ENCODE measurements at regions not wholly inside any gene's neighbourhood (a gene's known extent, or its start where the extent isn't known, plus 50 kb on each side); places are given as distances from the start of the nearest gene placed in this dataset.

DNA sequence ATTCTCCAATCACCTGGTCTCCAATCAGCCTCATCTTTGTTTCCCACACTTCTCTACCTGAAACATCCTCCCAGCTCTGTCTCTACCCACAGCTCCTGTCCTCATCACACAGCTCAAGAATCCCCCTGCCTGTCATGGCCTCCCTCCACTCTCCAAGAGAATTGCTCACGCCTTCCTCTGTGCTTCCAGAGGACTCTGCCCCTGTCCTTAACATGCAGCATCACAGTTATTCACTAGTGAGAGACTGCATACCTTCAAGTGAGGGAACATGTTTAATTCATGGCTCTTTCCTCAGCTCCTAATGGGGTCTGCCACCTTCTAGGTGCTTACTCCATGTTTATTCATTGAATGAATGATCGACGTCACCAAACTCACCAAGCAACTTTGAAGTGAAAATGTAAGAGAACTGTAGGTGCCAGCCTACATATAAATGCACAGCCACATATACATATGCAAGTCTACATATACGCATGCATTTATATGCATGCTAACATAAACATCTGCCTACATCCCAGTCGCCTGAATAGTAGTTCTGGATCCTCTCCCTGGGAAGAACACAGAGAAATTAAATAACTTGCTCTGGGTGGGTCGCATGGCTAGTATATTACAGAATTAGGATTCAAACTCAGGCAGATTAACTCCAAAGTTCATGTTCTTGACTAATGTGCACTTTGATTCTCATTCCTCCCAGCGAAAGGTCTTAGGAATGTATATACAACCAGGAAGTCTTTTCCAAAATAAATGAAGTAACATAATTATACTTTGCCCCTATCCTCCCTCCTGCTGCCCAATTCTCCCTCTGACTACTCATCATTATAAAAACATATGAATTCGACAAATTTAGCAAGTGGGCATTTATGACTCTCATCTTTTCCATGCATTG, 295.6 kb downstream of the MAFB start:
- DNase-seq (ENCODE audit: low read depth in 3 of 3) = no peak

DNA sequence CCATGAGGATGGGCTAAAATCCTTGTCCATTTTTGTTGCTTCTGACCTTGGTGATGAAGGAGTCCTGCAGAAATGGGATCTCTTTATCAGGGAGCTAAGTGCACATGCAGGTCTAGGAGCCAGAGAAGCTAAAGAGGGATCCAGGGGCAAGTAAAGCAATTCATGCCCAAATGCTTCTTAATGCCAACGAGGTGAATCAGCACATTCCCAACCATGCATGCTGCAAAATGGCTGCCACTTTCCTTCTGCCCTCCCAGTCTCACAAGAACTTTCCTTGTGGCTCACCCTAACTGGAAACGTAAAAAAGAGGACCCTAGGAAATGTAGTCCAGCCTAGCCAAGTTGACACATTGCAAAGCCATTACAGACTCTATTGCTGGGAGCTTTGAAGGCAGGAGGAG, 298.4 kb downstream of the MAFB start:
- no peak for DNase-seq (ENCODE audit: low read depth in 3 of 3)

DNA sequence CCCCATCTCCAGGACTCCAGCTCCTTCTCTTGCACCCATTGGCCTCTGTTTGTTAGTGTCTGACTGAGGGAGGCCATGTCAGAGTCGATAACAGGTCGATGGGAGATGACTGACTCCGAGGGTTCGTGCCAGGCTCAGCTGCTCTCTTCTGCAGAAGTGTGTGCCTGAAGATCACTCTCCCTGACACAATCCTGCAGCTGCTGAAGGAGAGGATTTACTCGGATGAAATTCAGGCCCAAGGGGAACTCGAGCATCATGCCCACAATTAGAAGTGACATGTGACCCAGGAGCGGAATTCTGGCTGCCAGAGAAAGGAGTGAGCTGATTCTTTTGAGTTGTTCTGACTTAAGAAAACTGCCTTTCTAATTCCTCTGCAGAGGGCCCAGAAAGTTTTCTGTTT, 318.2 kb downstream of the MAFB start:
- DNase-seq (ENCODE audit: low read depth in 3 of 3) = no peak

DNA sequence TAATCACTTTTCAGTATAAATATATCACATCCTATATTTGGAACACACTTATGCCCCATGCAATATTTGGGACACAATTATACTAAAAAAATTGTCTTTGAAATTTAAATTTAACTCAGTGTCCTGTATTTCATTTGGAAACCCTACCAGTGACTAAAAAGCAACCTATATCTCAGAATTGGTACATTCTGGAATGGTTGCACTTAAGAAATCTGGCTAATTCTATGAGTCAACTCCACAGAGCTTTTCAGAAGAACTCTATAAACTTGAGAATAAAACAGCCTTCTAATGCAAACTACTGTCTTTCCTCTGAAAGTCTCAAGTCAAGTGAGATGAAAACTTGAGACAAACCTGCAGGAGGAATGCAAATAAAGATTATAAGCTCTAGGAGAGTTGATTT, 320.2 kb downstream of the MAFB start:
- DNase-seq (ENCODE audit: low read depth in 3 of 3) = no peak

DNA sequence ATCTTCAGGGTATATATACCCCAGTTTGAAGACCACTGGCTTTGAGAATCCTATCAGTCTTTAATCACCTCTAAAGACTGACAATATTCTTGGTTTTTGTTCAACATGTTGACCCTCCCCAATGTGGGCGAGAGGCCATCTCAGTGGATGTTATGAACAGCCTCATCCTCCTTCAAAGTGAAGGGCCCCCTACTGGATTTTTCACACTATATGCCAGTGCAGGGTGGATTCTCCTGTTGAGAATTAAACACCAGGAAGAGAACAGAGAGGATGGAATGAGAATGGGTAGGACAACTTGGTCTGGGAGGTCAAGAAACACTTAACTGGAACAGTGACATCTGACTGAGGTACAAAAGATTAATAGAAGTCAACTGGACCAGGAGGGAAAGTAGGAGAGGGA, 327.1 kb downstream of the MAFB start:
- DNase-seq (ENCODE audit: low read depth in 3 of 3) = no peak

DNA sequence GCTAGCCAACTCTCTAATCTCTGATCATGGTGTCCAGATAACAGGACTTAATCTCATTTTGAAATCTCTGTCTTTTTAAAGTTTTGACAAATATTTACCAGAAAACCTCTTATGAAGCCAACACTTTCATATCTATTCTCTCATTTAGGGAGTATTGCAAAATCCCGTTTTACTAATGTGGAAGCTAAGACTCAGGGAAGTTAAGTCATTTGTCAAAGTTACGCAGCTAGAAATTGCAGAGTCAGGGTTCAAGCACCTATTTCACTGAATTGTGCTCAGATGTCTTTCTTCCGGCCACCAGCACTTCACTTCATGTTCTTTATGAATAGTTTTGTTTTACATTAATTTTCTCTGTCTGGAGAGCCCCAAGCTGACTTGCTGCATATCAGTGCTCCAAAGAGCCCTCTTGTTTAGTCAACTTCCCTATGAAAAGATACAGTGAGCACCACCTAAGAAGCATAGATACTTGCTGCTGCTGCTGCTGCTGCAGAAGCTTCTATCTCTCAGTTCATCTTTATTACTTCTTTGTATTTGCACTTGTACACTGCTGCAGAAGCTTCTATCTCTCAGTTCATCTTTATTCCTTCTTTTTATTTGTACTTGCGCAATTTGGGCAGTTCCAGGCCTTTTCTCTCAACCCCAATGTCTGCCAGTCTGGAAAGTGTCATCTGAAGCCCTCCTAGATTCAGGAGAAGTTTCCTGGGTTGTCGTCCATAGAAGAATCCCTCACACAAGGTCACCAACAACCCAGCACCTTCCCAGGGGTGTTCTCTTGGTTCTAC, 329.7 kb downstream of the MAFB start:
- DNase-seq (ENCODE audit: low read depth in 3 of 3) = no peak

DNA sequence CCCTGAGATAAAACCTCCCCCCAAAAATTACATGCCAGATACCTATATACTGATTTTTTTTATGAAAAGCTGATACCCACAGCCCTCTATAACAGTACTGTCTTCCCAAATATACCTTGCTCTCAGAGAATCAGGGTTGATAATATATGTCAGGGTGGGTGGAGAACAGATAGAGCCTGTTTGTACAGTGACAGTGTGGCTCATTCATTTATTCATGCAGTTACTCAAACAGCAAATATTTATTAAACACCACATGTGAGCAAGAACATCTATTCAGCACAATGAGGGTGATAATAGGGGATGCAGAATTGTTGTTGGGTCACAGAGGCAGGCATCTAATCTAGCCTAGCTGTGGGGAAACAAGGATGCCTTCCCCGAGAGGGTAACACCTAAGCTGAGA, 334.2 kb downstream of the MAFB start:
- DNase-seq (ENCODE audit: low read depth in 3 of 3) = no peak

DNA sequence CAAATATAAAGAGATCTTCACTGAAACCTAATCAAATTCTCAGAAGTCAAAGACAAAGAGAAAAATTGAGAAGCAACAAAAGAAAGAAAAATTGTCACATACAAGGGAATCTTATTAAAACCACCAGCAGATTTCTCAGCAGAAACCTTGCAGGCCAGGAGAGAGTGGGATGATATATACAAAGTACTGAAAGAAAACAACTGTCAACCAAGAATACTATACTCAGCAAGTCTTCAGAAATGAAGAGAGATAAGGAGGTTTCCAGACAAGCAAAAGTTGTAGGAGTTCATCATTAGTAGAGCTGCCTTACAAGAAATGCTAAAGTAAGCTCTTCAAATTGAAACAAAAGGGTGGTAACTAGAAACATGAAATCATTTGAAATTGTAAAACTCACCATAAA, 345.6 kb downstream of the MAFB start:
- DNase-seq (ENCODE audit: low read depth in 3 of 3) = no peak

DNA sequence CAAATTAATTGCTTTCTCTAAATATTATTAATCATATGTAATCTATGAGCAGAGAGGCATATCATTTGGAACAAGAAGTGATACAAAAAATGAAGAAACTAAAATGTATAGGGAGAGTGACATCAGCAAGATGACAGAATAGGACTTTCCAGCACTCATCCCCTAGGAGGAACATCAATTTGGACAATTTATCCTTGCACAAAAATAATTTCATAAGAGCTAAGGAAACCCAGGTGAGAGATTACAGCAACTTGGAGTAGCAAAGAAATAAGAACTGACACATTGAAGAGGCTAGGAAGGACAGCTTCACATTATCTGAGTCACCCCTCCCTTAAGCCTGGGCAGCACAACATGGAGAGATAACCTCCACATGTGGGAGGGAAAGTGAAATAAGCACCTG, 347.5 kb downstream of the MAFB start:
- DNase-seq (ENCODE audit: low read depth in 3 of 3) = no peak

DNA sequence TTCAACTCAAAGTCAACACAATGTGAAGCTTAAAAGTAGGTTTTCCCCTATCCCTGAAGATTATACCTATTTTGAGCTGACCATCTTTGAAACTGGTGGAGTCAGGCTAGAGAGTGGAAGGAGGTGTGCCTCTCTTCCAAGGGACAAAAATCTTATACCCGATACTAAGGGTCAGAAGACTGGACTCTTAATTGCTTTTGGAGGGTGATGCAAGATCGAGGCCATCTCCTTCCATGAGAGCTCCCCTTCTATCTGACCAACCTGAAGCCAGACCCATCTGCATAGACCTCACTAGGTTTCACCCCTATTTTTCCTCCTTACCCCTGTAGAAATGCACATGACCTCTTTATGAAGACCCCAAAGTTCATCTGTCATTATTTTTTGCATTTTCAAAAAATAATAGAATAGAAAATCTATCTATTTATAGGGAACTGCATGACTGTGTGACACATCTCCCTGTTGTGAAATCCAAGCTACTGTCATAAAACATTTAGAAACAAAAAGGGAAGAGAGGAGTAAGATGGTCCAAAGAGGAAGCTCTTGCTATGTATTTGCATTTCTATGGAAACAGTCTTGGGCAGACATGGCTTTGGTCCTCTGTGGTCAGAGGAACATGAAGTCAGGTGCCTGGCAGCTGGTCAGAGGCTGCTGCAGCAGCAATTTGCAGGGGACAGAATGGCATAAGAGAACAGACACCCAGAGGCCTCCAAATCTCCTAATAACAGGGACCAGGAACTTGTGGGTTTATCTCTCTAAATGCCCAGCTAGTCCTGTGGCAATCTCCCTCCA, 349.2 kb downstream of the MAFB start:
- DNase-seq (ENCODE audit: low read depth in 3 of 3) = no peak

DNA sequence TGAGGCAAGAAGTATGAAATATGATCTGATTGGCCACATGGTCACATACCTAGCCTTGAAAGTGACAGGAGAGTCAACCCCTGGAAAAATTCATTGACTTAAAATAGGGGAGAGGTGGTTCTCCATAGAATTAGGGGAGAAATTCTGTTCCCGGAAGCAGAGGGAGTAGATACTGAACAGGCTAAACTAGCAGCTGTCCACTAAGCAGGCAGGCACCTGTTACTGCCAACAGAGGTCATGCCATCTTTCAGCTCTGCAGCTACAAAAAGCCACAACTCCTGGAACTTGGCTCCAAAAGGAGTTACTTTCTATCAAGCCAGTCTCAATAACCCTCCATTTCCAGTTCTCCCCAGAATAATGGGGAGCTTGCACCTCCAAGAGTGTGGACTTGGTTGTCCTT, 352.5 kb downstream of the MAFB start:
- no peak for DNase-seq (ENCODE audit: low read depth in 3 of 3)

DNA sequence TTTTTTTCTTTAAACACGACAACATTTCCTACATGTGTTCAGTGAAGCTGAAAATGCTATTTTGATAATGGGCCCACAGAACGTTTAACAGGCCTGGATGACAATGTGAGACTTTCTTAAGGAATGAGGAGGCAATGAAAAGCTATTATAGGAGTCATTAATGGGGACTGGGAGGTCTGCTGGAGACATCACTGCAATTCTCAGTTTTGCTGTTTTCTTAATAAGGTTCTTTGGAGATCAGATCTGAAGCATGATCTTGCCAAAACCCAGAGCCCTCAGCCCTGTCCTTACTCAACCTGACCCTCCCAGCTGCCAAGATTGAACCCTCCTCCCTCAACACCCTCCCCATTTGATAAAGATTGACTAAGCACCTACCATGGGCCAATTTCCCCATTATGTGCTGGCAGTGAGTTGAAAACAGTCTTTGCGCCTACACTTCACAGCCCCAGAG, 353.1 kb downstream of the MAFB start:
- no peak for DNase-seq (ENCODE audit: low read depth in 3 of 3)

DNA sequence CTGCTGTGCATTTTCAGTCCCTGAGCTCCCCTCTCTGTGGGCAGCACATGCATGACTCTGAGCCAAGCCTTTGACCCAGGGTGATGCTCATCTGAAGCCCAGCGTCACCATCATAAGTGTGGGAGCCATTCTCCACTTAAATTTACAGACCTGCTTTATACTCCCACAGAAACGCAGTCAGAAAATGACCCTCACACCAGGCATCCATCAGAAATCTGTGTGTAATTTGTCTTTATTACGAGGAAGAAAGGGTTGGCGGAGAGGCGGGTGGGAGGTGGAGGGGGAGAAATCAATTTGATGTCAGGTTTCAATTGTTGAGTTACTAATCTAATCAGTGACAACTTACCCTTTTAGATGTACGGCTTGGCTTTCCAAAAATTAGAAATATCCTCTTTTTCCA, 353.6 kb downstream of the MAFB start:
- no peak for DNase-seq (ENCODE audit: low read depth in 3 of 3)

DNA sequence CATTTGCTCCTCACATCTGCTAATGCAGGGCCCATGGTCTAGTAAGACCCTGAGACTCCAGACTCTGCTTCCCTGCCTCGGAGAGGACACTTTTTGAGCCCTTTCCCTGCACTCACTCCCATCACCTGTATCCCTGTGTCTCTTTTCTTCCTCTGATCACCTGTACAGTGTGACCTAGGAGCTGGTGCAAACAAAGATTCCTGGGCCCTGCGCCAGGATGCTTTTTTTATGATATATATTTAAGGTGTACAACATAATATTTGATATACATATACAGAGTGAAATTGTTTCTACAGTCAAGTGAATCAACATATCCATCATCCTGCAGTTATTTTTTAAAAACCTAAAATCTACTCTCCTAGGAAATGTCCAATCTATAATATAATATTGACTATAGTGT, 355.4 kb downstream of the MAFB start:
- DNase-seq (ENCODE audit: low read depth in 3 of 3) = no peak

DNA sequence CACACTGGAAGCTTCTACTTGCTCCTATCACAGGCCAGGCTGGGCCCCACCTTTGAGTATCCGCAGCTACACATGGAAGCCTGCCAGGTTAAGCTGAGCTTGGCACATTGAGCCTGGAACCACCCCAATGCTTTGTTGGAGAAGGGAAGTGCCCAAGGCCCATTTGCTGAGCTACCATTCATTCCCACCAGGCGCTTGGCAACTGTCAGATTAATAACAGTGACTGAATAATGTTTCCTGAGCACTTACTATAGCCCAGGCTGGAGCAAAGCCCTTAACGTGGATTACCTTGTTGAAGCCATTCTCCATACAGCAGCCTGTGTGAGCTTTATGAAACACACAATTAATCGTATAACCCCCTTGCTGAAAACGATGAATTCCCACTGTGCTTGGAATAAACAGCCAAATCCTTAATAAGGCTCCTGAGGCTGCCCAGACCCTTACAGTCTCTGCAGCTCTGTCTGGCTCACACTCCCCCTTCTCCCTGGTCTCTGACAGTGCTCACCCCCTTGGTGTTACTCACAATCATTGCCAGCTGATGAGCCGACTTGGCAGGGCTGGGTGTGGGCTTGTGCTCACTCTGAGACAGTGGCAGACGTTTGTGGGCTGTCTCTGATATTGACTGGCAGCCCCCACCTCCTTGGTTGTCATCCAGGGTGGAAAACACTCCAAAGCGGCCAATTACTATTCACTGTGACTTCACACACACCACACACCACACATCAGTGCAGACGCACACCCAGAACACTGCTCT, 357.1 kb downstream of the MAFB start:
- DNase-seq (ENCODE audit: low read depth in 3 of 3) = no peak

DNA sequence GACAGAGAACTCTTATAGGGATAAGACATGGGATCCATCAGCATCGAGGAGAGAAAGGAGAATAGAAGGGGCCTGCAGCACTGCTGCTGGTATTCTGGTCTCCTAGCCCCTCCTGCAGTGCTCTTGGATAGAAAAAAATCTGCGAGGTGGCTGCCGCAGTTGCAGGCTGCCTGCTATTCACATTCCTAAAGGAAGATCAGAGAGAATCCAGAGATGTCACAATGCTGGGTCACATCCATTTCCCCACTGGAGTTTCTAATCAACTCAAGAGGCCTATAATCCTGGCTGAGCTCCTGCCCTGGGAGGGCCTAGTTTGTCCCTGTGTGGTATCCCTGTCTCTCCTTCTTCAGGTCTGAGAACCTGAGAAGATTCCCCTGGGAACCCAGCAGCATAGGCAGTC, 357.8 kb downstream of the MAFB start:
- DNase-seq (ENCODE audit: low read depth in 3 of 3) = no peak

DNA sequence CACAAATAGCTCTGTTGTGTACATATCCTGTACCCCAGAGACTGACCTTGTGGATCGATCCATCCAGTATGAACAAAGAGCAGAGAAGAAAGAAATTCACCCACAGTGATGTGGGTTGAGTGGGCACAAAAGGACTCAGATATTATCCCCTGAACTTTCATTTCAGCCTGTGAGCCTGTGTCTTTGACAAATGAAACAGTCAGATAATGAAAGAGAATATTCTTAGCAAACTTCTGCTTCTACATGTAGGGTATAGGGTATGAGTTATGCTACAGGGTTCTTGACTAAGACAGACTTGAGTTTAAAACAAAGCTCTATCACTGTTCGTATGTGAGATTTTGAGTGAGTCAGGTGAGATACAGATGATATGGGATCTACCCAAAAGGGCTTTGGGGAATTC, 359.7 kb downstream of the MAFB start:
- DNase-seq (ENCODE audit: low read depth in 3 of 3) = no peak

DNA sequence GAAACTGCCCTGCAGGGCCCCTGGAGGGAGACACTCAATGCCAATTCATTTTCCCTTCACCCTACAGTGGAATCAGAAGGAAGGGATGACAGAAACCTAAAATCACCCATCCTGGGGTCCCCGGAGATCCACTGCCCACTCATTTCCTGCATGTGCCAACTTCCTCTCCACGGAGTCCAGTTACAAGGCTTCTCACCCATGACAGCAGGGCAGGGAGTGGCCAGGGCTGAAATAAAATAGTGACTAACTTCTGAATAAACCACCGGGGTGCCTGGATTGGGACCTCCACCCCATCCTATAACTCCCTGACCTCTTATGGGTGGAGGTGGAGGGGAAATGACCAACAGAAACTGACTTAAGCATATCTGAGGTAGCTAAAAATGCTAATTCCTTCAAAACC, 362.3 kb downstream of the MAFB start:
- DNase-seq (ENCODE audit: low read depth in 3 of 3) = no peak

DNA sequence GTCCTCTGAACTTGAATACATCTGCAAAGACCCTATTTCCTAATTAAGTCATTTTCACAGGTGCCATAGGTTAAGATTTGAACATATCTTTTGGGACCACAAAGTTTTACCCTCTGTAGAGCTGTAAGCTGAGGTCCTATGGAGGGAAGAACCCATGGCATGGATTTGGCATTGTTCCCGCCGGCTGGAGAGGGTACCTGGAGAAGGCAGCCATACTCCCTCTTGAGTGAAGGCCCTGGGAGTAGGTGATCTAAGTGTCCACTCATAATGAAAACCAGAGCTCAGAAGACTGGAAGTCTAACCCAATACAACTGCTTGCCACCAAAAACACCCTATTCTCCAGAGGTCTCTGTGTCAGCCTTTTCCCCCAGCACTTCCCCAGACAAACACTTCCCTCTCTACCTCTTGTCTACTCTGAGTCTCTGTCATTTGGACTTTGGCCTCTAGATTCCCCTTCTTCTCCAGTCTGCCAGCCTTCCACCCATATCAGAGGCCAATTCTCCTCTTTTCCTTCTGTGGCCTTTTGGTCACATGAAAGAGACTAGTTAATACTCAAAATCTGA, 363.9 kb downstream of the MAFB start:
- DNase-seq (ENCODE audit: low read depth in 3 of 3) = no peak

DNA sequence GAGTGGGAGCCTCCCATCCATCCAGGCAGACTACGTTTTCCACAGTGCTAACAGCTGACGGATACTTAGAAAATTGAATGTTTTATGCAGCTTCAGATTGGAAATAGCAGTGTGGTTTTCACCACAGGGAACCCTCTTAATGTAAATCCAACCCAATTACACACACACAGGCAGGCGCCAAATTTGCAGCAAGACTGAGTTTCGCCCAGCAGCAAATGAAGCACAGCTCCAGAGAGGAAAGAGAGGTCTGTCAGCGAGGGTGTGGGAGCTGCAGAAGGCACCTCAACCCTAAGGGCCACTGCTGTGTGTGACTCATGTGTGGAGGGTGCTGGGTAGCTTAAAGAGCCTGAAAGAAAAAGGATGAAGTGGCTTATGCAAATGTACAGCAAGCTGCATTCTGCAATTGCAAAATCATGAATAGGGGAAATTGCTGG, 365.7 kb downstream of the MAFB start:
- no peak for DNase-seq (ENCODE audit: low read depth in 3 of 3)

DNA sequence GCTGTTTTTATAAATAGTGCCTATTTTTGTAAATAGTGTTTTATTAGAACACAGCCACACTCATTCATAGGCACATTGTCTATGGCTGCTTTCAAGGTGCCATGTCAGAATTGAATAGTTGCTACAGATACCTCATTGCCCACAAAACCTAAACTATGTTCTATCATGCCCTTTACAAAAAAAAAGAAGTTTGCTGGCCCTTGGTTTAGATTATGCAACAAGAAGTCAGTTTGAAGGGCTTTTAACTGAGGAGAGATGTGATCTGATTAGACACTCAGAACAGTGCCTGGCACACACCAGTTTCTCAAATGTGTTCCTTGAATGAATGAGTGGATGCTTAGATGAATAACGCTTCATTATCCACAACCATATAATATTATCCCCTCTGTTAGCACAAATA, 366.1 kb downstream of the MAFB start:
- no peak for DNase-seq (ENCODE audit: low read depth in 3 of 3)
